K562 (cell line): ENCODE measurements at regions not wholly inside any gene's neighbourhood (a gene's known extent, or its start where the extent isn't known, plus 50 kb on each side); places are given as distances from the start of the nearest gene placed in this dataset.

Experiments used
- ATAC-seq: fragments of 200-7000 bp; cut with Tn5 transposase; 3 replicates; pipeline ENCODE4 v1.9.1; 2020; ENCODE audit warnings: moderate library complexity
- BruUV-seq: library from RNA; stranded (reverse); fragments of 400-500 nt; replicated peaks from 2 replicates; lab custom pipeline; 2021; lab: Mats Ljungman, UMichigan
- CTCF ChIA-PET: fragments of 300-600 bp; formaldehyde crosslinking; extraction: SDS; loops from one replicate; lab custom pipeline; 2021; ENCODE audit warnings: low intra/inter-chr PET ratio; lab: Yijun Ruan, JAX
- POLR2A ChIA-PET: fragments of 300-600, 350-650 bp; sonication (Branson Sonifier 250); formaldehyde crosslinking; extraction: SDS; loops from one replicate; lab custom pipeline; 2021; ENCODE audit warnings: antibody characterized with exemption, inconsistent platforms; lab: Yijun Ruan, JAX
- DNase-seq, 4 experiments: peaks; one replicate each; pipeline versions ENCODE4 v3.0.0 to v3.0.0-alpha.2; 2011 to 2018; ENCODE audit warnings: low spot score in 3 of 4, mixed read lengths in 3 of 4; ENCODE audit errors: extremely low read depth in 1 of 4
- FAIRE-seq: peaks from 2 replicates; lab custom pipeline; 2011; peaks lifted over from hg19 to GRCh38; lab: Jason Lieb, UNC
- H2AFZ ChIP-seq: 2 replicates; pipeline ENCODE4 v1.6.0; 2011; ENCODE audit warnings: low read depth, low read length, control low read depth, inconsistent platforms
- H3K27ac ChIP-seq: fragments of 200-600 bp; 3 replicates; pipeline ENCODE4 v1.8.0; 2011; ENCODE audit warnings: low read depth, mild to moderate bottlenecking, control low read depth, inconsistent platforms, low read length, moderate library complexity, mixed read lengths; ENCODE audit errors: extremely low read depth
- H3K27me3 ChIP-seq, 2 experiments: fragments of 300-600 bp in 1 of 2; 2 replicates in 1 of 2; 3 replicates in 1 of 2; pipeline versions ENCODE4 v1.6.0 to v1.8.0; 2011; ENCODE audit warnings: inconsistent platforms in 2 of 2, low read length in 2 of 2, mild to moderate bottlenecking in 1 of 2, mixed read lengths in 1 of 2, moderate library complexity in 1 of 2; ENCODE audit not compliant: control insufficient read depth in 2 of 2, insufficient read depth in 2 of 2
- H3K36me3 ChIP-seq: fragments of 300-600 bp; 3 replicates; pipeline ENCODE4 v1.8.0; 2011; ENCODE audit warnings: mild to moderate bottlenecking, low read length, inconsistent platforms; ENCODE audit not compliant: control insufficient read depth, insufficient read depth
- H3K4me1 ChIP-seq, 2 experiments: fragments of 200-600 bp in 1 of 2; replicated peaks in 1 of 2; 2 replicates in 1 of 2; 3 replicates in 1 of 2; pipeline versions ENCODE4 v1.5.1 to v1.8.0; 2011; ENCODE audit warnings: inconsistent platforms in 2 of 2, low read length in 2 of 2, mild to moderate bottlenecking in 1 of 2, mixed read lengths in 1 of 2, moderate library complexity in 1 of 2; ENCODE audit not compliant: control insufficient read depth in 2 of 2, insufficient read depth in 2 of 2
- H3K4me2 ChIP-seq: 2 replicates; pipeline ENCODE4 v1.6.1; 2011; ENCODE audit warnings: low read length, control low read depth, inconsistent platforms, mixed read lengths; ENCODE audit not compliant: insufficient read depth
- H3K4me3 ChIP-seq: fragments of 200-600 bp; sonication (generic), shearing (Covaris generic); 2 replicates; pipeline ENCODE4 v1.5.1; 2016; ENCODE audit warnings: control low read depth, inconsistent platforms
- H3K79me2 ChIP-seq: fragments of 200-600 bp; 3 replicates; pipeline ENCODE4 v1.8.0; 2011; ENCODE audit warnings: low read length, inconsistent platforms; ENCODE audit not compliant: control insufficient read depth, insufficient read depth
- H3K9ac ChIP-seq, 2 experiments: 2 replicates each; pipeline versions ENCODE4 v1.6.0 to v1.6.1; 2011; ENCODE audit warnings: low read depth in 2 of 2, low read length in 2 of 2, control low read depth in 1 of 2, inconsistent platforms in 1 of 2, mild to moderate bottlenecking in 1 of 2, mixed read lengths in 1 of 2; ENCODE audit not compliant: insufficient read depth in 1 of 2
- H3K9me1 ChIP-seq: one replicate; pipeline ENCODE4 v1.6.0; 2011; ENCODE audit warnings: inconsistent platforms, mild to moderate bottlenecking, low read length, moderate library complexity; ENCODE audit not compliant: control insufficient read depth, insufficient read depth
- H3K9me3 ChIP-seq: replicated peaks from 2 replicates; pipeline ENCODE4 v1.5.1; 2011; ENCODE audit warnings: low read depth, low read length, inconsistent platforms; ENCODE audit not compliant: control insufficient read depth, insufficient read depth
- H4K20me1 ChIP-seq: replicated peaks from 2 replicates; pipeline ENCODE4 v1.6.1; 2011; ENCODE audit warnings: low read length, inconsistent platforms, mixed read lengths; ENCODE audit not compliant: control insufficient read depth, insufficient read depth
- DDX20 ChIP-seq: fragments of 450-650 bp; IDR thresholded peaks from 2 replicates; pipeline ENCODE4 v1.6.1; 2016; ENCODE audit warnings: missing genetic modification characterization, low read depth, mild to moderate bottlenecking, missing compliant biosample characterization, moderate library complexity
- FOXA3 ChIP-seq, 2 experiments: fragments of 450-650 bp in 1 of 2; sonication (generic) in 1 of 2; formaldehyde crosslinking; IDR thresholded peaks in 1 of 2; conservative IDR thresholded peaks in 1 of 2; 2 replicates each; pipeline versions ENCODE4 v1.4.0 to v1.8.0; 2020 to 2022; ENCODE audit warnings: mild to moderate bottlenecking in 2 of 2, missing genetic modification reagents in 1 of 2
- L3MBTL2 ChIP-seq: fragments of 450-650 bp; IDR thresholded peaks from 2 replicates; pipeline ENCODE4 v1.6.1; 2016; ENCODE audit warnings: mild to moderate bottlenecking, moderate library complexity
- SUPT5H ChIP-seq: fragments of 450-650 bp; IDR thresholded peaks from 2 replicates; pipeline ENCODE4 v1.6.1; 2016
- TAL1 ChIP-seq: fragments of 450-650 bp; IDR thresholded peaks from 2 replicates; pipeline ENCODE4 v1.6.1; 2016; ENCODE audit warnings: mild to moderate bottlenecking
- ZNF57 ChIP-seq: fragments of 450-650 bp; formaldehyde crosslinking; IDR thresholded peaks from 2 replicates; pipeline ENCODE4 v1.4.0; 2020; ENCODE audit warnings: mild to moderate bottlenecking, moderate library complexity
- ZNF586 ChIP-seq: fragments of 450-650 bp; formaldehyde crosslinking; conservative IDR thresholded peaks from 2 replicates; pipeline ENCODE4 v1.4.0; 2020; ENCODE audit warnings: mild to moderate bottlenecking, moderate library complexity
- WGBS: fragments of 100-300 bp; shearing (Covaris generic); methylation state at CpG from one replicate; pipeline ENCODE4 v1.1.6; 2016; ENCODE audit warnings: low coverage, mixed read lengths; ENCODE audit not compliant: insufficient coverage; ENCODE audit errors: missing lambda C conversion rate; 5-methylcytosine and 5-hydroxymethylcytosine counted together
- in situ Hi-C: fragments of 300-500 bp; cut with MboI; formaldehyde crosslinking; loops from 4 replicates; pipeline ENCODE4 v1.15.0; 2018; ENCODE audit warnings: inconsistent platforms, mixed read lengths
- intact Hi-C: fragments of 100-400 bp; cut with micrococcal nuclease; formaldehyde crosslinking; loops from 2 replicates; pipeline ENCODE4 v1.14.2; 2022
- TF ChIP-seq, protein P1 (sequence below): IDR thresholded peaks from 2 replicates; pipeline ENCODE4 v1.6.1; 2016; ENCODE audit warnings: missing genetic modification characterization, missing compliant biosample characterization
- TF ChIP-seq, protein P2 (sequence below): sonication (generic); formaldehyde crosslinking; IDR thresholded peaks from 2 replicates; pipeline ENCODE4 v1.8.1; 2023; ENCODE audit warnings: mild to moderate bottlenecking, missing genetic modification reagents
- TF ChIP-seq, protein P3 (sequence below): sonication (generic); formaldehyde crosslinking; IDR thresholded peaks from 2 replicates; pipeline ENCODE4 v1.8.1; 2022; ENCODE audit warnings: missing genetic modification reagents
- TF ChIP-seq, protein P4 (sequence below): fragments of 450-650 bp; IDR thresholded peaks from 2 replicates; pipeline ENCODE4 v1.6.1; 2016; ENCODE audit warnings: antibody characterized with exemption
- TF ChIP-seq, protein P5 (sequence below): fragments of 200-800 bp; sonication (Bioruptor generic); IDR thresholded peaks from 2 replicates; pipeline ENCODE4 v1.6.1; 2017; ENCODE audit warnings: missing genetic modification characterization, missing compliant biosample characterization

DNA sequence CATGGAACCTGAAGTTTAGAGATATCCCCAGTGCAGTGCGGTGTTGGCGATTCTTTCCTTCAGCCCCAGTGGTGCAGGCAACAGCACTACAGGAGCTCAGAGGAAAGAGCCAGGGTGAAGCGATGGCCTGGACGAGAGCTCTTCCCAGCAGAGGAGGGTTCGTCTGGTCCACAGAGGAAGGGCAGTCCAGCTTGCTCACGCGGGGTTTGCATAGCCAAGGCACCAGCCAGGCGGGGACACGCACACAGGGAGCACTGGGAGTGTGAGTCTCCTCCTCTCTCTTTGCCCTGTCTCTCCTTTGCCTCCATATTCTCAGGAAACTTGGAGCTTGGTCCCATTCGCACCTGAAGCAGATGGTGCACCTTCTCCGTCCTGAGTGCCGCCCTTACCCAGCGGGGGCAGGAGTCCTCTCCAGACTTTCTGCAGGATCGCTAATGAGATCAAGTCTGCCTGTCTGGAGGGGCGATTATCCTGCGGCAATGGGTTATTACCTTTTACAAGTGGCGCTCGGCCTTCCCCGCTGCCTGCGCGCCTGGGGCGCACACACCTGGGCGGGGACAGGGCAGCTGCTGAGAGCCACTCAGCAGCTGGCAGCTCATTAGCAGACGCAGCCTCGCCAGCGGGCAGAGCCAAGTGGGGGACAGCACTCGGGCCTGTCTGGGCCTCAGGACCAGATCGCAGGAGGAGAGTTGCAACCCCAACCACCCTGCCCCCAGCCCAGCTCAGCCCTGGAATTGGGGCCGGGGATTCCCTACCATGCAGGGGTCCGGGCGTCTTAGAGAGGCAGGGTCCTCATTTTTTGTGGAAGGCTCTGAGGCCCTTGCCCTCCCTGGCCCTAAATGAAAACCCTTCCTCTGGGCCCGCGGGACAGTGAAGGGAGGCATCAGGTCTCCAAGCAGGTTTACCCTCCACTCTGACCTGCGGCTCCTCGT, 119.0 kb upstream of the MEF2A start:
- Histone ChIP-seq H3K27me3 (peaks cover 25 to 72% of the 10 kb centered on the region in 2 experiments), H2AFZ (no peak overlapping the region), H3K27ac (no peak overlapping the region), H3K4me3 (no peak overlapping the region), H3K36me3 (no peaks in the 10 kb centered on the region), H3K4me2 (no peak overlapping the region), H4K20me1 (no peaks in the 10 kb centered on the region), H3K4me1 (peaks cover 0 to 8% of the 10 kb centered on the region in 2 experiments; a peak in 3 of 5 replicates), H3K9me1 (no peaks in the 10 kb centered on the region), H3K79me2 (no peaks in the 10 kb centered on the region), H3K9ac (no peak overlapping the region), H3K9me3 (no peaks in the 10 kb centered on the region)
- ChIA-PET CTCF (no interaction called here), POLR2A (interaction anchor here (0.5 to 0.6 kb wide), 2 partner anchors 116 to 178 kb away, joined by 3 to 4 read pairs; no protein-coding TSS in a partner anchor)
- 31% methylated on average over 26 of the region's 35 CpGs for WGBS
- intact Hi-C loops, result no loop called here
- in situ Hi-C loops, result no loop called here
- FAIRE-seq (no peak), DNase-seq (no peak), ATAC-seq (no peak)
- no TSS peak for BruUV-seq
- TF ChIP-seq FOXA3 (CRISPR knock-in tag; conservative IDR thresholded peaks at IDR 0.05 in 1 of 2, IDR thresholded peaks at IDR 0.05 in 1 of 2) (no peak), L3MBTL2 (no peak), TAL1 (no peak), ZNF57 (CRISPR knock-in tag) (no peak), DDX20 (tag) (no peak), ZNF586 (CRISPR knock-in tag) (no peak), SUPT5H (no peak)
- TF ChIP-seq, protein P1, sequence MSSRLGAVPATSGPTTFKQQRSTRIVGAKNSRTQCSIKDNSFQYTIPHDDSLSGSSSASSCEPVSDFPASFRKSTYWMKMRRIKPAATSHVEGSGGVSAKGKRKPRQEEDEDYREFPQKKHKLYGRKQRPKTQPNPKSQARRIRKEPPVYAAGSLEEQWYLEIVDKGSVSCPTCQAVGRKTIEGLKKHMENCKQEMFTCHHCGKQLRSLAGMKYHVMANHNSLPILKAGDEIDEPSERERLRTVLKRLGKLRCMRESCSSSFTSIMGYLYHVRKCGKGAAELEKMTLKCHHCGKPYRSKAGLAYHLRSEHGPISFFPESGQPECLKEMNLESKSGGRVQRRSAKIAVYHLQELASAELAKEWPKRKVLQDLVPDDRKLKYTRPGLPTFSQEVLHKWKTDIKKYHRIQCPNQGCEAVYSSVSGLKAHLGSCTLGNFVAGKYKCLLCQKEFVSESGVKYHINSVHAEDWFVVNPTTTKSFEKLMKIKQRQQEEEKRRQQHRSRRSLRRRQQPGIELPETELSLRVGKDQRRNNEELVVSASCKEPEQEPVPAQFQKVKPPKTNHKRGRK, result no peak
- TF ChIP-seq, protein P2, sequence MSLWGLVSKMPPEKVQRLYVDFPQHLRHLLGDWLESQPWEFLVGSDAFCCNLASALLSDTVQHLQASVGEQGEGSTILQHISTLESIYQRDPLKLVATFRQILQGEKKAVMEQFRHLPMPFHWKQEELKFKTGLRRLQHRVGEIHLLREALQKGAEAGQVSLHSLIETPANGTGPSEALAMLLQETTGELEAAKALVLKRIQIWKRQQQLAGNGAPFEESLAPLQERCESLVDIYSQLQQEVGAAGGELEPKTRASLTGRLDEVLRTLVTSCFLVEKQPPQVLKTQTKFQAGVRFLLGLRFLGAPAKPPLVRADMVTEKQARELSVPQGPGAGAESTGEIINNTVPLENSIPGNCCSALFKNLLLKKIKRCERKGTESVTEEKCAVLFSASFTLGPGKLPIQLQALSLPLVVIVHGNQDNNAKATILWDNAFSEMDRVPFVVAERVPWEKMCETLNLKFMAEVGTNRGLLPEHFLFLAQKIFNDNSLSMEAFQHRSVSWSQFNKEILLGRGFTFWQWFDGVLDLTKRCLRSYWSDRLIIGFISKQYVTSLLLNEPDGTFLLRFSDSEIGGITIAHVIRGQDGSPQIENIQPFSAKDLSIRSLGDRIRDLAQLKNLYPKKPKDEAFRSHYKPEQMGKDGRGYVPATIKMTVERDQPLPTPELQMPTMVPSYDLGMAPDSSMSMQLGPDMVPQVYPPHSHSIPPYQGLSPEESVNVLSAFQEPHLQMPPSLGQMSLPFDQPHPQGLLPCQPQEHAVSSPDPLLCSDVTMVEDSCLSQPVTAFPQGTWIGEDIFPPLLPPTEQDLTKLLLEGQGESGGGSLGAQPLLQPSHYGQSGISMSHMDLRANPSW (CRISPR knock-in tag), result no peak
- TF ChIP-seq, protein P3, sequence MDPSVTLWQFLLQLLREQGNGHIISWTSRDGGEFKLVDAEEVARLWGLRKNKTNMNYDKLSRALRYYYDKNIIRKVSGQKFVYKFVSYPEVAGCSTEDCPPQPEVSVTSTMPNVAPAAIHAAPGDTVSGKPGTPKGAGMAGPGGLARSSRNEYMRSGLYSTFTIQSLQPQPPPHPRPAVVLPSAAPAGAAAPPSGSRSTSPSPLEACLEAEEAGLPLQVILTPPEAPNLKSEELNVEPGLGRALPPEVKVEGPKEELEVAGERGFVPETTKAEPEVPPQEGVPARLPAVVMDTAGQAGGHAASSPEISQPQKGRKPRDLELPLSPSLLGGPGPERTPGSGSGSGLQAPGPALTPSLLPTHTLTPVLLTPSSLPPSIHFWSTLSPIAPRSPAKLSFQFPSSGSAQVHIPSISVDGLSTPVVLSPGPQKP, result no peak
- TF ChIP-seq, protein P4, sequence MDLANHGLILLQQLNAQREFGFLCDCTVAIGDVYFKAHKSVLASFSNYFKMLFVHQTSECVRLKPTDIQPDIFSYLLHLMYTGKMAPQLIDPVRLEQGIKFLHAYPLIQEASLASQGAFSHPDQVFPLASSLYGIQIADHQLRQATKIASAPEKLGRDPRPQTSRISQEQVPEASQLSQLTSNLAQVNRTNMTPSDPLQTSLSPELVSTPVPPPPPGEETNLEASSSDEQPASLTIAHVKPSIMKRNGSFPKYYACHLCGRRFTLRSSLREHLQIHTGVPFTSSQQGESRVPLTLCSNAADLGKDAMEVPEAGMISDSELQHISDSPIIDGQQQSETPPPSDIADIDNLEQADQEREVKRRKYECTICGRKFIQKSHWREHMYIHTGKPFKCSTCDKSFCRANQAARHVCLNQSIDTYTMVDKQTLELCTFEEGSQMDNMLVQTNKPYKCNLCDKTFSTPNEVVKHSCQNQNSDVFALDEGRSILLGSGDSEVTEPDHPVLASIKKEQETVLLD, result no peak
- TF ChIP-seq, protein P5, sequence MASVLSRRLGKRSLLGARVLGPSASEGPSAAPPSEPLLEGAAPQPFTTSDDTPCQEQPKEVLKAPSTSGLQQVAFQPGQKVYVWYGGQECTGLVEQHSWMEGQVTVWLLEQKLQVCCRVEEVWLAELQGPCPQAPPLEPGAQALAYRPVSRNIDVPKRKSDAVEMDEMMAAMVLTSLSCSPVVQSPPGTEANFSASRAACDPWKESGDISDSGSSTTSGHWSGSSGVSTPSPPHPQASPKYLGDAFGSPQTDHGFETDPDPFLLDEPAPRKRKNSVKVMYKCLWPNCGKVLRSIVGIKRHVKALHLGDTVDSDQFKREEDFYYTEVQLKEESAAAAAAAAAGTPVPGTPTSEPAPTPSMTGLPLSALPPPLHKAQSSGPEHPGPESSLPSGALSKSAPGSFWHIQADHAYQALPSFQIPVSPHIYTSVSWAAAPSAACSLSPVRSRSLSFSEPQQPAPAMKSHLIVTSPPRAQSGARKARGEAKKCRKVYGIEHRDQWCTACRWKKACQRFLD, result no peak
